ENCODE measurements at regions not wholly inside any gene's neighbourhood (a gene's known extent, or its start where the extent isn't known, plus 50 kb on each side); places are given as distances from the start of the nearest gene placed in this dataset.

GRCh38 chr1:175808999-175809398 lies 65.6 kb upstream of the TNR start:
- no peak overlapping the region for H3K4me3 ChIP-seq (ENCODE audit: low read depth, low read length)
- TF ChIP-seq, protein P1, sequence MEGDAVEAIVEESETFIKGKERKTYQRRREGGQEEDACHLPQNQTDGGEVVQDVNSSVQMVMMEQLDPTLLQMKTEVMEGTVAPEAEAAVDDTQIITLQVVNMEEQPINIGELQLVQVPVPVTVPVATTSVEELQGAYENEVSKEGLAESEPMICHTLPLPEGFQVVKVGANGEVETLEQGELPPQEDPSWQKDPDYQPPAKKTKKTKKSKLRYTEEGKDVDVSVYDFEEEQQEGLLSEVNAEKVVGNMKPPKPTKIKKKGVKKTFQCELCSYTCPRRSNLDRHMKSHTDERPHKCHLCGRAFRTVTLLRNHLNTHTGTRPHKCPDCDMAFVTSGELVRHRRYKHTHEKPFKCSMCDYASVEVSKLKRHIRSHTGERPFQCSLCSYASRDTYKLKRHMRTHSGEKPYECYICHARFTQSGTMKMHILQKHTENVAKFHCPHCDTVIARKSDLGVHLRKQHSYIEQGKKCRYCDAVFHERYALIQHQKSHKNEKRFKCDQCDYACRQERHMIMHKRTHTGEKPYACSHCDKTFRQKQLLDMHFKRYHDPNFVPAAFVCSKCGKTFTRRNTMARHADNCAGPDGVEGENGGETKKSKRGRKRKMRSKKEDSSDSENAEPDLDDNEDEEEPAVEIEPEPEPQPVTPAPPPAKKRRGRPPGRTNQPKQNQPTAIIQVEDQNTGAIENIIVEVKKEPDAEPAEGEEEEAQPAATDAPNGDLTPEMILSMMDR (IDR thresholded peaks at IDR 0.05; ENCODE audit: insufficient read depth, low read depth, low read length, missing control alignments): no peak
- no peak for DNase-seq (ENCODE audit: low read depth)

DNA sequence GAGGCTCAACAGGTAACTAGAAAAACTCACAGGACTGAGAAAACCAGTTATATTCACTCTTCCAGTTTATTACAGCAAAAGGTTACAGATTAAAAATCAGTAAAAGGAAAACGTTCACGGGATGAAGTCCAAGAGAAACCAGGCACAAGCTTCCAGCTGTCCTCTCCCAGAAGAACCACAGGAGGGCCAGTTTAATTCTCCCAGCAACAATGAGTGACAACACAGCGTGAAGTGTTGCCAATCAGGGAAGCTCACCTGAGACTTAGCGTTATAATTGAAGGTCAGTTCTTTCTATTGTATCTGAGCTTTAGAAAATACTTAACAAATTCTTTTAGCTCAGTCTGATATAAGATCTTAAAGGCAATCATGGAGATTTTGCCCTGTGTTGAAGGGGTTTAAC lies 65.2 kb upstream of the TNR start:
- TF ChIP-seq, protein P1 (IDR thresholded peaks at IDR 0.05; ENCODE audit: insufficient read depth, low read depth, low read length, missing control alignments): no peak
- DNase-seq (ENCODE audit: low read depth): no peak
- H3K4me3 ChIP-seq (ENCODE audit: low read depth, low read length): no peak overlapping the region

DNA sequence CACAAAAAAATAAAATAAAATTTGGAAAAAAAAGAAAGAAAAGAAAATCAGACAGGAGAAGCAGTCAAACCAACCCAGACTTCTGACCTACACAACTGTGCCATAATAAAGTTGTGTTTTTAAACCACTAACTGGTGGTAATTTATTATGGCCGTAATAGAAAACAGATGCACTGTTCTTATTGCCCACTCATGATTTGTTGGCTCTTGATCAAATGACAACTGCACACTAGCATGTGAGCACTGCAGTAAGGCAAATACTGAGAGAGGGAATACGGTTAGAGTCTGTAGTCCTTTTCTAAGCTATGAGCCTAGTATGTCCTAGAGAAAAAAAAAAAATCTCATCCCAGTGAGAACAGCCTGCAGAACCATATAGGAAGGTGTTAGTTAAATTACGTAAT lies 61.2 kb upstream of the TNR start:
- TF ChIP-seq, protein P1 (IDR thresholded peaks at IDR 0.05; ENCODE audit: insufficient read depth, low read depth, low read length, missing control alignments): no peak
- no peak for DNase-seq (ENCODE audit: low read depth)
- H3K4me3 ChIP-seq (ENCODE audit: low read depth, low read length): no peak overlapping the region

- TF ChIP-seq, protein P1 (IDR thresholded peaks at IDR 0.05; ENCODE audit: insufficient read depth, low read depth, low read length, missing control alignments): no peak
- DNase-seq (ENCODE audit: low read depth): no peak
- no peak overlapping the region for H3K4me3 ChIP-seq (ENCODE audit: low read depth, low read length)
Observed at GRCh38 chr1:175803413-175803812, 60.0 kb upstream of the TNR start.

DNA sequence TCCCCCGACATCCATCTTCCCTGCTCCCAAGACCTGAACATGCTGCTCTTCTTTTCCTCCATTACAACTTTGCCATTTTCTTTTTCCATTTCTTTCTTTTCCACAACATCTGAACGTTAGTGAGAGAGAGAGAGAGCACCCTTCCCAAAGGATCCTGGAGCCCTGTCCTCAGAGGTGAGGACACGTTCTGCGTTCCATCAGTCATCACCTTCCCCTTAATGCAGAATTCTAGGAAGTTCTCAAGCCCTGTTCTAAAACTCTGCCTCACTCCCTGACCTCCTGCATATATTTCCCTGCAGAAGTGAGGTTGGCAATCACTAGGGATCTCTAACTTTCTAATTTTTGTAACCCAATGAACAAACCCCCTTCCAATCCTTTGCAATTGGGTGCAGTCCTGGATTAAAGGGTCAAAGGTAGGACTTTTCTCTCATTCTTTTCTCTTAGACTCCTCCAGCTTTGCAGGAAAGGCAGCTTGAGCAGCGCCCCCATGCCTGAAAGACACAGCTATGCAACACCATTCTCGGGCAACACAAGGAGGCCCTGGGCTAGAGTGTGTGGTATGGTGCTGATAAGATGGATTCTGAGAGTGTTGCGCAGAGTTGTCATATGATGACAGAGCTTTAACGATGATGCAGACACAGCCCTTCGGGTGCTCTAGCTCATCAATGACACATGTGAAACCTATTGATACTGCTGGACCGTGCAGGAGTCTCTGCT lies 59.2 kb upstream of the TNR start:
- DNase-seq (ENCODE audit: low read depth): no peak
- TF ChIP-seq, protein P1 (IDR thresholded peaks at IDR 0.05; ENCODE audit: insufficient read depth, low read depth, low read length, missing control alignments): no peak
- no peak overlapping the region for H3K4me3 ChIP-seq (ENCODE audit: low read depth, low read length)

DNA sequence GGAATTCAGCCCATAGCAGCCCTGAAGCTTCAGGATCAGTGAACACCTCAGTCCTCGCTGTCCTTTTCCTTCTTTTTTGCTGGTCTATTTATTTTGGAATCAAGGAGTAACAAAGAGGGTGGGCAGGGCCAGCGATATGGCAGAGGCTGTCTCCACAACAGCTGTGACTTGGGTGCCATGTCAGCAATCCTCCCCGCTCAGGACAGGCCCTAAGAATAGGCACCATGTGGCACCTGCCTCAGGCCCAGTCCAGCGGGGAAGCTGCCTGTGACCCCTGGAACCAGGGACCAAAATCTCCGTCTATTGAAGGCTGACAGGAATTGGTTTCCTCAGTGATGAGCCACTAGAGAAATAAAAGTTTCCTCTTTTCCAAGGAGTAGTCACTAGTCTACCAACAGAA lies 58.6 kb upstream of the TNR start:
- TF ChIP-seq, protein P1 (IDR thresholded peaks at IDR 0.05; ENCODE audit: insufficient read depth, low read depth, low read length, missing control alignments): no peak
- H3K4me3 ChIP-seq (ENCODE audit: low read depth, low read length): no peak overlapping the region
- no peak for DNase-seq (ENCODE audit: low read depth)

GRCh38 chr1:175797576-175797975 lies 54.2 kb upstream of the TNR start:
- TF ChIP-seq, protein P1 (IDR thresholded peaks at IDR 0.05; ENCODE audit: insufficient read depth, low read depth, low read length, missing control alignments): no peak
- no peak overlapping the region for H3K4me3 ChIP-seq (ENCODE audit: low read depth, low read length)

More at GRCh38 chr1:175797576-175797975, 54.2 kb upstream of the TNR start:
- no peak for DNase-seq (ENCODE audit: low read depth)

Data from GM12865 (cell line).